H9 (cell line): ENCODE measurements at regions not wholly inside any gene's neighbourhood (a gene's known extent, or its start where the extent isn't known, plus 50 kb on each side); places are given as distances from the start of the nearest gene placed in this dataset.

Experiments
- DNase-seq: peaks from one replicate; pipeline ENCODE4 v3.0.0-alpha.2; 2017
- H2AFZ ChIP-seq: one replicate; pipeline ENCODE4 v1.6.1; 2013; ENCODE audit warnings: mild to moderate bottlenecking, low read length, control low read depth, moderate library complexity
- H2AK5ac ChIP-seq: 2 replicates; pipeline ENCODE4 v1.6.1; 2013; ENCODE audit warnings: low read length, control low read depth, mixed read lengths; ENCODE audit not compliant: insufficient read length
- H2BK120ac ChIP-seq: one replicate; pipeline ENCODE4 v1.6.1; 2013; ENCODE audit warnings: low read depth, mild to moderate bottlenecking, low read length, control low read depth, inconsistent platforms; ENCODE audit not compliant: poor library complexity, severe bottlenecking
- H2BK12ac ChIP-seq: 2 replicates; pipeline ENCODE4 v1.6.1; 2013; ENCODE audit warnings: low read length, control low read depth, mixed read lengths, low read depth; ENCODE audit not compliant: insufficient read length
- H2BK15ac ChIP-seq: 2 replicates; pipeline ENCODE4 v1.6.1; 2013; ENCODE audit warnings: low read depth, low read length, control low read depth
- H2BK20ac ChIP-seq: one replicate; pipeline ENCODE4 v1.6.1; 2013; ENCODE audit warnings: low read depth, mild to moderate bottlenecking, low read length, control low read depth, inconsistent platforms; ENCODE audit not compliant: poor library complexity, severe bottlenecking
- H2BK5ac ChIP-seq: 2 replicates; pipeline ENCODE4 v1.6.1; 2013; ENCODE audit warnings: low read length, control low read depth, mixed read lengths; ENCODE audit not compliant: insufficient read length
- H3K14ac ChIP-seq: 2 replicates; pipeline ENCODE4 v1.6.1; 2013; ENCODE audit warnings: low read length, control low read depth; ENCODE audit not compliant: insufficient read depth
- H3K18ac ChIP-seq: 2 replicates; pipeline ENCODE4 v1.6.1; 2013; ENCODE audit warnings: low read depth, mild to moderate bottlenecking, mixed read lengths, low read length, control low read depth; ENCODE audit not compliant: insufficient read length
- H3K23ac ChIP-seq: 2 replicates; pipeline ENCODE4 v1.6.1; 2013; ENCODE audit warnings: low read length, control low read depth, mixed read lengths, low read depth; ENCODE audit not compliant: insufficient read length
- H3K23me2 ChIP-seq: 2 replicates; pipeline ENCODE4 v1.6.1; 2013; ENCODE audit warnings: low read depth, mild to moderate bottlenecking, mixed read lengths, low read length, control low read depth; ENCODE audit not compliant: insufficient read length, poor library complexity, severe bottlenecking
- H3K27ac ChIP-seq: 2 replicates; pipeline ENCODE4 v1.5.1; 2013; ENCODE audit warnings: low read length, control low read depth, mixed read lengths, low read depth; ENCODE audit not compliant: insufficient read length
- H3K27me3 ChIP-seq: 2 replicates; pipeline ENCODE4 v1.6.1; 2013; ENCODE audit warnings: low read length, control low read depth, inconsistent platforms; ENCODE audit not compliant: insufficient read depth
- H3K4ac ChIP-seq: 2 replicates; pipeline ENCODE4 v1.6.1; 2013; ENCODE audit warnings: low read depth, mild to moderate bottlenecking, control low read depth, inconsistent platforms, low read length, moderate library complexity
- H3K4me1 ChIP-seq: 2 replicates; pipeline ENCODE4 v1.6.1; 2013; ENCODE audit warnings: low read length, control low read depth, inconsistent platforms; ENCODE audit not compliant: insufficient read depth
- H3K4me2 ChIP-seq: 2 replicates; pipeline ENCODE4 v1.6.1; 2013; ENCODE audit warnings: low read length, control low read depth, mixed read lengths; ENCODE audit not compliant: insufficient read length, insufficient read depth
- H3K56ac ChIP-seq: 2 replicates; pipeline ENCODE4 v1.6.1; 2013; ENCODE audit warnings: low read depth, mild to moderate bottlenecking, mixed read lengths, low read length, control low read depth; ENCODE audit not compliant: insufficient read length
- H3K79me1 ChIP-seq: 2 replicates; pipeline ENCODE4 v1.6.1; 2013; ENCODE audit warnings: low read depth, mild to moderate bottlenecking, moderate library complexity, low read length, control low read depth, inconsistent platforms; ENCODE audit not compliant: insufficient read depth, poor library complexity, severe bottlenecking
- H3K79me2 ChIP-seq: 2 replicates; pipeline ENCODE4 v1.6.1; 2013; ENCODE audit warnings: low read length, control low read depth, inconsistent platforms; ENCODE audit not compliant: insufficient read depth
- H3K9ac ChIP-seq: 2 replicates; pipeline ENCODE4 v1.6.1; 2013; ENCODE audit warnings: low read length, control low read depth, mixed read lengths; ENCODE audit not compliant: insufficient read length; ENCODE audit errors: extremely low read depth
- H3K9me3 ChIP-seq: one replicate; pipeline ENCODE4 v1.6.1; 2013; ENCODE audit warnings: low read depth, low read length, inconsistent platforms; ENCODE audit not compliant: control insufficient read depth
- H3T11ph ChIP-seq: one replicate; pipeline ENCODE4 v1.6.1; 2013; ENCODE audit warnings: mild to moderate bottlenecking, low read length, control low read depth, inconsistent platforms
- H4K20me1 ChIP-seq: one replicate; pipeline ENCODE4 v1.6.1; 2013; ENCODE audit not compliant: control insufficient read depth, insufficient read length, insufficient read depth
- H4K5ac ChIP-seq: 2 replicates; pipeline ENCODE4 v1.6.1; 2013; ENCODE audit warnings: low read depth, mild to moderate bottlenecking, mixed read lengths, low read length, control low read depth; ENCODE audit not compliant: insufficient read length
- H4K8ac ChIP-seq: replicated peaks from 2 replicates; pipeline ENCODE4 v1.6.1; 2013; ENCODE audit warnings: low read length, control low read depth, mixed read lengths, low read depth; ENCODE audit not compliant: insufficient read length
- H4K91ac ChIP-seq: 2 replicates; pipeline ENCODE4 v1.6.1; 2013; ENCODE audit warnings: low read depth, mild to moderate bottlenecking, moderate library complexity, mixed read lengths, low read length, control low read depth; ENCODE audit not compliant: insufficient read length
- H3K27ac Mint-ChIP-seq, 3 experiments: 2 replicates in 2 of 3; 3 replicates in 1 of 3; pipeline ENCODE4 v1.8.0; 2020 to 2021; ENCODE audit warnings: mixed read lengths in 3 of 3, mild to moderate bottlenecking in 1 of 3, moderate library complexity in 1 of 3
- H3K27me3 Mint-ChIP-seq: 2 replicates; pipeline ENCODE4 v1.8.0; 2021; ENCODE audit warnings: low read depth, mild to moderate bottlenecking, moderate library complexity, mixed read lengths
- H3K36me3 Mint-ChIP-seq, 3 experiments: 2 replicates in 2 of 3; 3 replicates in 1 of 3; pipeline ENCODE4 v1.8.0; 2020 to 2021; ENCODE audit warnings: low read depth in 3 of 3, mixed read lengths in 3 of 3; ENCODE audit not compliant: insufficient read depth in 1 of 3
- H3K4me1 Mint-ChIP-seq, 2 experiments: 2 replicates each; pipeline ENCODE4 v1.8.0; 2020; ENCODE audit warnings: mixed read lengths in 2 of 2
- H3K4me3 Mint-ChIP-seq, 2 experiments: 2 replicates in 1 of 2; 3 replicates in 1 of 2; pipeline ENCODE4 v1.8.0; 2020 to 2021; ENCODE audit warnings: mild to moderate bottlenecking in 2 of 2, mixed read lengths in 2 of 2, moderate library complexity in 1 of 2
- H3K9me3 Mint-ChIP-seq, 2 experiments: 2 replicates in 1 of 2; 3 replicates in 1 of 2; pipeline ENCODE4 v1.8.0; 2020; ENCODE audit warnings: mild to moderate bottlenecking in 2 of 2, mixed read lengths in 2 of 2, moderate library complexity in 1 of 2
- WGBS: extraction: QIAGEN DNeasy Blood & Tissue Kit; methylation state at CpG from one replicate; pipeline ENCODE4 v1.1.7; 2013; ENCODE audit warnings: missing lambda C conversion rate, low lambda C conversion rate, mixed read lengths; ENCODE audit not compliant: insufficient read length; ENCODE audit errors: extremely low coverage; 5-methylcytosine and 5-hydroxymethylcytosine counted together
- TF ChIP-seq, protein P1 (sequence below): fragments of 200-600 bp; sonication (generic); conservative IDR thresholded peaks from 3 replicates; pipeline ENCODE4 v1.8.0; 2021; ENCODE audit warnings: antibody characterized with exemption, mild to moderate bottlenecking

- DNase-seq, result no peak
- Histone ChIP-seq H3K9ac (no peak overlapping the region), H3K23ac (no peak overlapping the region), H4K8ac (no peak overlapping the region), H4K5ac (no peak overlapping the region), H3K4ac (no peak overlapping the region), H2AFZ (no peak overlapping the region), H3K9me3 (no peaks in the 10 kb centered on the region), H2BK12ac (no peak overlapping the region), H3K79me1 (no peaks in the 10 kb centered on the region), H3K56ac (no peak overlapping the region), H3K18ac (no peak overlapping the region), H2BK15ac (no peak overlapping the region), H3K14ac (no peak overlapping the region), H4K91ac (no peak overlapping the region), H2BK20ac (no peak overlapping the region), H3K23me2 (no peaks in the 10 kb centered on the region), H2BK120ac (no peak overlapping the region), H2BK5ac (no peak overlapping the region), H3K79me2 (no peaks in the 10 kb centered on the region), H3K4me2 (no peak overlapping the region), H3K27ac (no peak overlapping the region), H4K20me1 (no peaks in the 10 kb centered on the region), H2AK5ac (no peak overlapping the region), H3T11ph (no peak overlapping the region), H3K27me3 (no peaks in the 10 kb centered on the region), H3K4me1 (no peaks in the 10 kb centered on the region)
- H3K27ac Mint-ChIP-seq, result no peak overlapping the region; a peak in 1 of 7 replicates
- no CpG with 5 or more reads among the region's 2 CpGs for WGBS
- no peaks in the 10 kb centered on the region for H3K36me3 Mint-ChIP-seq
- TF ChIP-seq, protein P1, sequence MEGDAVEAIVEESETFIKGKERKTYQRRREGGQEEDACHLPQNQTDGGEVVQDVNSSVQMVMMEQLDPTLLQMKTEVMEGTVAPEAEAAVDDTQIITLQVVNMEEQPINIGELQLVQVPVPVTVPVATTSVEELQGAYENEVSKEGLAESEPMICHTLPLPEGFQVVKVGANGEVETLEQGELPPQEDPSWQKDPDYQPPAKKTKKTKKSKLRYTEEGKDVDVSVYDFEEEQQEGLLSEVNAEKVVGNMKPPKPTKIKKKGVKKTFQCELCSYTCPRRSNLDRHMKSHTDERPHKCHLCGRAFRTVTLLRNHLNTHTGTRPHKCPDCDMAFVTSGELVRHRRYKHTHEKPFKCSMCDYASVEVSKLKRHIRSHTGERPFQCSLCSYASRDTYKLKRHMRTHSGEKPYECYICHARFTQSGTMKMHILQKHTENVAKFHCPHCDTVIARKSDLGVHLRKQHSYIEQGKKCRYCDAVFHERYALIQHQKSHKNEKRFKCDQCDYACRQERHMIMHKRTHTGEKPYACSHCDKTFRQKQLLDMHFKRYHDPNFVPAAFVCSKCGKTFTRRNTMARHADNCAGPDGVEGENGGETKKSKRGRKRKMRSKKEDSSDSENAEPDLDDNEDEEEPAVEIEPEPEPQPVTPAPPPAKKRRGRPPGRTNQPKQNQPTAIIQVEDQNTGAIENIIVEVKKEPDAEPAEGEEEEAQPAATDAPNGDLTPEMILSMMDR, result no peak
- 0 out of 4 replicates have a peak, but pooled peaks cover 0 to 3% of the 10 kb centered on the region in 2 experiments for H3K4me1 Mint-ChIP-seq
- H3K9me3 Mint-ChIP-seq, result no peaks in the 10 kb centered on the region
- H3K27me3 Mint-ChIP-seq, result peaks cover 44% of the 10 kb centered on the region
- no peak overlapping the region for H3K4me3 Mint-ChIP-seq
Measured at GRCh38 chr12:4984344-4984743, 59.3 kb upstream of the KCNA5 start.
